OCI-LY1 (cell line): ENCODE measurements at regions not wholly inside any gene's neighbourhood (a gene's known extent, or its start where the extent isn't known, plus 50 kb on each side); places are given as distances from the start of the nearest gene placed in this dataset.
"Not testable (repeated sequence)": the region's sequence is repeated elsewhere in the genome, so short reads cannot be mapped to it uniquely, and the experiment has no call there.

Source experiments
- H2AFZ ChIP-seq: fragments of 200-600 bp; sonication (generic), shearing (Covaris generic); 2 replicates; pipeline ENCODE4 v1.6.0; 2014; ENCODE audit warnings: antibody characterized with exemption, mild to moderate bottlenecking, low read length
- H3F3A ChIP-seq: fragments of 200-600 bp; sonication (generic), shearing (Covaris generic); 2 replicates; pipeline ENCODE4 v1.6.0; 2014; ENCODE audit warnings: mild to moderate bottlenecking, antibody characterized with exemption, low read length, moderate library complexity; ENCODE audit not compliant: insufficient read depth
- H3K27ac ChIP-seq: fragments of 200-600 bp; sonication (generic); 2 replicates; pipeline ENCODE4 v1.5.1; 2014; ENCODE audit warnings: low read length, mixed run types, mild to moderate bottlenecking, low read depth; ENCODE audit not compliant: poor library complexity, severe bottlenecking
- H3K27me3 ChIP-seq: fragments of 200-600 bp; sonication (generic); 2 replicates; pipeline ENCODE4 v1.6.0; 2014; ENCODE audit warnings: antibody characterized with exemption, mild to moderate bottlenecking, low read length, moderate library complexity; ENCODE audit not compliant: insufficient read depth
- H3K36me3 ChIP-seq: fragments of 200-600 bp; sonication (generic); 2 replicates; pipeline ENCODE4 v1.6.1; 2014; ENCODE audit warnings: mild to moderate bottlenecking, antibody characterized with exemption, low read length, moderate library complexity, mixed read lengths; ENCODE audit not compliant: insufficient read depth
- H3K4me1 ChIP-seq: fragments of 200-600 bp; sonication (generic); 2 replicates; pipeline ENCODE4 v1.5.1; 2014; ENCODE audit warnings: mild to moderate bottlenecking, low read length, moderate library complexity; ENCODE audit not compliant: insufficient read depth, severe bottlenecking
- H3K4me2 ChIP-seq: fragments of 200-600 bp; sonication (generic), shearing (Covaris generic); 2 replicates; pipeline ENCODE4 v1.6.1; 2014; ENCODE audit warnings: low read length
- H3K4me3 ChIP-seq: fragments of 200-600 bp; sonication (generic); 2 replicates; pipeline ENCODE4 v1.5.1; 2014; ENCODE audit warnings: low read length, low read depth, mild to moderate bottlenecking, mixed read lengths; ENCODE audit not compliant: poor library complexity, severe bottlenecking
- H3K79me2 ChIP-seq: fragments of 200-600 bp; shearing (Covaris generic); 2 replicates; pipeline ENCODE4 v1.6.1; 2016; ENCODE audit warnings: mixed run types, low read length, mixed read lengths; ENCODE audit not compliant: insufficient read depth
- H3K9ac ChIP-seq: fragments of 200-600 bp; sonication (generic), shearing (Covaris generic); 2 replicates; pipeline ENCODE4 v1.6.1; 2014; ENCODE audit warnings: mild to moderate bottlenecking, low read length, mixed read lengths
- H3K9me2 ChIP-seq: fragments of 200-600 bp; sonication (generic), shearing (Covaris generic); 2 replicates; pipeline ENCODE4 v1.6.1; 2014; ENCODE audit warnings: low read depth, mild to moderate bottlenecking, low read length, mixed read lengths
- H3K9me3 ChIP-seq: fragments of 200-600 bp; shearing (Covaris generic); 2 replicates; pipeline ENCODE4 v1.6.1; 2014; ENCODE audit warnings: low read length, mixed read lengths
- H4K20me1 ChIP-seq: fragments of 200-600 bp; sonication (generic), shearing (Covaris generic); 2 replicates; pipeline ENCODE4 v1.6.0; 2016; ENCODE audit warnings: mild to moderate bottlenecking, low read length; ENCODE audit not compliant: insufficient read depth
- EZH2 ChIP-seq: fragments of 200-600 bp; sonication (generic), shearing (Covaris generic); IDR thresholded peaks from 2 replicates; pipeline ENCODE4 v1.8.0; 2017; ENCODE audit warnings: borderline replicate concordance, mixed run types, mild to moderate bottlenecking, antibody characterized with exemption, low read length, moderate library complexity, mixed read lengths
- TF ChIP-seq, protein P1 (sequence below): fragments of 200-600 bp; sonication (generic), shearing (Covaris generic); IDR thresholded peaks from 2 replicates; pipeline ENCODE4 v1.5.1; 2017; ENCODE audit warnings: mild to moderate bottlenecking, antibody characterized with exemption, low read length, moderate library complexity, mixed read lengths

DNA sequence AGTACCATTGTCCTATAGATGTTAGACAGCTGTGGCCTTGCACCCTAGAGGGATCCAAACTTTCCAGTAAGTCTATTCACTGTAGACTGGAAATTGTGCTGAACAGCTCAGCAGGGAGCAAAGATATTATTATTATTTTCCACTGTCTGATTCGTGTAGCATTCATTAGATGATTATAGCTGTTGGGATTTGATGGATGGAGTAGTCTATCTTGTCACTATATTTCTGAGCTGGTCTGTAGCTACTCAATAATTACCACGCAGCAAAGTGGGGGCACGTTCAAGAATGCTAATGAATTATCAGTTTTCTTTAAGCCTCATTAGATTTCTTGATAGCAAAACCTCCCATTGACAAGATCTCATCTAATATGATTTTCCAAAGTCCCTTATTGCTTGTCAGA is 113.2 kb downstream of the RTP4 start:
- TF ChIP-seq, protein P1, sequence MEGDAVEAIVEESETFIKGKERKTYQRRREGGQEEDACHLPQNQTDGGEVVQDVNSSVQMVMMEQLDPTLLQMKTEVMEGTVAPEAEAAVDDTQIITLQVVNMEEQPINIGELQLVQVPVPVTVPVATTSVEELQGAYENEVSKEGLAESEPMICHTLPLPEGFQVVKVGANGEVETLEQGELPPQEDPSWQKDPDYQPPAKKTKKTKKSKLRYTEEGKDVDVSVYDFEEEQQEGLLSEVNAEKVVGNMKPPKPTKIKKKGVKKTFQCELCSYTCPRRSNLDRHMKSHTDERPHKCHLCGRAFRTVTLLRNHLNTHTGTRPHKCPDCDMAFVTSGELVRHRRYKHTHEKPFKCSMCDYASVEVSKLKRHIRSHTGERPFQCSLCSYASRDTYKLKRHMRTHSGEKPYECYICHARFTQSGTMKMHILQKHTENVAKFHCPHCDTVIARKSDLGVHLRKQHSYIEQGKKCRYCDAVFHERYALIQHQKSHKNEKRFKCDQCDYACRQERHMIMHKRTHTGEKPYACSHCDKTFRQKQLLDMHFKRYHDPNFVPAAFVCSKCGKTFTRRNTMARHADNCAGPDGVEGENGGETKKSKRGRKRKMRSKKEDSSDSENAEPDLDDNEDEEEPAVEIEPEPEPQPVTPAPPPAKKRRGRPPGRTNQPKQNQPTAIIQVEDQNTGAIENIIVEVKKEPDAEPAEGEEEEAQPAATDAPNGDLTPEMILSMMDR, result no peak
- no peak for TF ChIP-seq EZH2
- Histone ChIP-seq H2AFZ (no peak overlapping the region), H3K4me3 (no peak overlapping the region), H3K36me3 (no peaks in the 10 kb centered on the region), H3K9ac (no peak overlapping the region), H3K79me2 (no peaks in the 10 kb centered on the region), H3K9me3 (no peaks in the 10 kb centered on the region), H3K27ac (no peak overlapping the region), H4K20me1 (no peaks in the 10 kb centered on the region), H3K4me2 (no peak overlapping the region), H3K9me2 (no peaks in the 10 kb centered on the region), H3K4me1 (no peaks in the 10 kb centered on the region), H3F3A (no peaks in the 10 kb centered on the region), H3K27me3 (no peaks in the 10 kb centered on the region)

DNA sequence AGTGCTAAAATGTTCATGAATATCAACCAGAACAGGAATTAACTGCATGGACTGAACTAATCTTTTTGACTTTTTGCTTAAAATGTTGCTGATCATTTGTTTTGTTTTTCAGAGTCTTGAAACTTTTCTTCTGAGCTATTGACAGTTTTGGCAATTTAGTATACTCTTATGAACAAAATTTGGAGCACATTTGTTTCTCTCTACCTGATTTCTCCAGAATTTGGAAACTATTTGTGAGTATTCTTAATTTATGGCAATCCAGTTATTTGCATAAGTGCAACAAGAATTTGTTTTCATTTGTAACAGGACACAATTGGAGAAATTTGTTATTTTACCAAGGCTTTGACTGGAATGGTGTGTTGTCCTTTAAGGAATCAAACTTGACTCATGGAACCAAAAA is 107.4 kb downstream of the RTP4 start:
- H4K20me1 ChIP-seq, H2AFZ ChIP-seq, H3K36me3 ChIP-seq, H3K27ac ChIP-seq, H3F3A ChIP-seq, H3K79me2 ChIP-seq, H3K4me3 ChIP-seq, H3K4me1 ChIP-seq, H3K9me2 ChIP-seq, H3K4me2 ChIP-seq, H3K27me3 ChIP-seq, H3K9ac ChIP-seq: not testable (repeated sequence)
- H3K9me3 ChIP-seq, result peaks cover 21% of the 10 kb centered on the region

DNA sequence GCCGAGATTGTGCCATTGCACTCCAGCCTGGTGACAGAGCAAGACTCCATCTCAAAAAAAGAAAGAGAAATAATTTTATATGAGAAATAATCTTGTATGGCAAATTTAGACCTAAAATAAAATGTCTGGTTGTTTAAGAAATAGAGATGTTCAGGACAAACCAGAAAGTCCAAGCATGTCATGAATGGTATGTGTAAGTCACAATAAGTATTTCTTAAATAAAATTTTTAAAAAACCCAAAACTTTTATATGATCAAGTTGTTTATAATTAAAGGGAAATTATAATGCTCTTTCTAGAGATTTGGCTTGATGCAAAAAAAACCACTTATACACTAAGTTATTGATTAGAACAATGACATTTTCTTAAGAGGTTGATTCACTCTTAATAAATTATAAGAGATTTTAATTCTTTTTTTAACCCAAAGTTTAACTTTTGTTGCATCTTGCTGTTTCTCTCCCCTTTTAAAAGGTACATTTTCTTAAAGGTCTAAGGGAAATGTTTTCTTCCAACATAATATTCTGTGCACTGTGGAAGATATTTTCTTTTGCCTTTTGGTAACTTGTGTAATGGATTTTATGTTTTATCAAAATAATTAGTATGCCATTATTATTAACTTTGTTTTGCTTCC is 105.7 kb downstream of the RTP4 start:
- no peaks in the 10 kb centered on the region for H3K27me3 ChIP-seq
- H3K36me3 ChIP-seq, result no peaks in the 10 kb centered on the region; the same call in 1 of the 2 replicates
- H3K9me3 ChIP-seq, result peaks cover 21% of the 10 kb centered on the region
- H3K79me2 ChIP-seq, result no peaks in the 10 kb centered on the region
- no peaks in the 10 kb centered on the region for H3K4me1 ChIP-seq
- no peak overlapping the region for H3K27ac ChIP-seq
- no peak overlapping the region for H3K4me2 ChIP-seq
- no peak overlapping the region for H2AFZ ChIP-seq
- no peak for TF ChIP-seq EZH2
- TF ChIP-seq, protein P1, result no peak
- no peaks in the 10 kb centered on the region for H4K20me1 ChIP-seq
- no peaks in the 10 kb centered on the region for H3K9me2 ChIP-seq
- H3F3A ChIP-seq, result no peaks in the 10 kb centered on the region
- no peak overlapping the region for H3K9ac ChIP-seq
- no peak overlapping the region for H3K4me3 ChIP-seq

DNA sequence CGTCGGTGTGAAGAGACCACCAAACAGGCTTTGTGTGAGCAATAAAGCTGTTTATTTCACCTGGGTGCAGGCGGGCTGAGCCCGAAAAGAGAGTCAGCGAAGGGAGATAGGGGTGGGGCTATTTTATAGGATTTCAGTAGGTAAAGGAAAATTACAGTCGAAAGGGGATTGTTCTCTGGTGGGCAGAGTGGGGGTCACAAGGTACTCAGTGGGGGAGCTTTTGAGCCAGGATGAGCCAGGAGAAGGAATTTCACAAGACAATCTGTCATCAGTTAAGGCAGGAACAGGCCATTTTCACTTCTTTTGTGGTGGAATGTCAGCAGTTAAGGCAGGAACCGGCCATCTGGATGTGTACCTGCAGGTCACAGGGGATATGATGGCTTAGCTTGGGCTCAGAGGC is 98.1 kb downstream of the RTP4 start:
- not testable (repeated sequence) for H3K4me3 ChIP-seq, H3K27me3 ChIP-seq, H3K9me2 ChIP-seq, H3F3A ChIP-seq, H3K79me2 ChIP-seq, H4K20me1 ChIP-seq, H3K36me3 ChIP-seq, H3K9me3 ChIP-seq, H2AFZ ChIP-seq, H3K4me2 ChIP-seq, H3K27ac ChIP-seq, H3K9ac ChIP-seq, H3K4me1 ChIP-seq
